Cardiac muscle cell (in vitro differentiated cells and primary cell): ENCODE measurements at regions not wholly inside any gene's neighbourhood (a gene's known extent, or its start where the extent isn't known, plus 50 kb on each side); places are given as distances from the start of the nearest gene placed in this dataset.

Experiments used
- DNase-seq, 2 donors: peaks; one replicate each; pipeline versions ENCODE4 v3.0.0 to v3.0.0-alpha.2; 2010 to 2017; ENCODE audit warnings: low read depth in 1 of 2, low spot score in 1 of 2
- H3K27ac ChIP-seq: fragments of 200-600 bp; sonication (generic); 2 replicates; pipeline ENCODE4 v1.5.1; 2016
- H3K27me3 ChIP-seq: fragments of 200-600 bp; sonication (generic); 2 replicates; pipeline ENCODE4 v1.6.0; 2016; ENCODE audit warnings: control low read depth
- H3K36me3 ChIP-seq: fragments of 200-600 bp; sonication (generic); 2 replicates; pipeline ENCODE4 v1.5.1; 2016; ENCODE audit warnings: control low read depth
- H3K4me1 ChIP-seq: fragments of 200-600 bp; sonication (generic); 2 replicates; pipeline ENCODE4 v1.8.1; 2017; ENCODE audit warnings: low read depth, mild to moderate bottlenecking, mixed run types
- H3K4me3 ChIP-seq: fragments of 200-600 bp; sonication (generic); 2 replicates; pipeline ENCODE4 v1.5.1; 2016; ENCODE audit warnings: mild to moderate bottlenecking
- H3K9me3 ChIP-seq: fragments of 200-600 bp; sonication (generic); 2 replicates; pipeline ENCODE4 v1.5.1; 2017; ENCODE audit warnings: low read depth, mild to moderate bottlenecking, control low read depth
- CTCF ChIP-seq: IDR thresholded peaks from 2 replicates; pipeline ENCODE4 v1.5.1; 2012; ENCODE audit warnings: low read depth, mild to moderate bottlenecking, low read length

DNA sequence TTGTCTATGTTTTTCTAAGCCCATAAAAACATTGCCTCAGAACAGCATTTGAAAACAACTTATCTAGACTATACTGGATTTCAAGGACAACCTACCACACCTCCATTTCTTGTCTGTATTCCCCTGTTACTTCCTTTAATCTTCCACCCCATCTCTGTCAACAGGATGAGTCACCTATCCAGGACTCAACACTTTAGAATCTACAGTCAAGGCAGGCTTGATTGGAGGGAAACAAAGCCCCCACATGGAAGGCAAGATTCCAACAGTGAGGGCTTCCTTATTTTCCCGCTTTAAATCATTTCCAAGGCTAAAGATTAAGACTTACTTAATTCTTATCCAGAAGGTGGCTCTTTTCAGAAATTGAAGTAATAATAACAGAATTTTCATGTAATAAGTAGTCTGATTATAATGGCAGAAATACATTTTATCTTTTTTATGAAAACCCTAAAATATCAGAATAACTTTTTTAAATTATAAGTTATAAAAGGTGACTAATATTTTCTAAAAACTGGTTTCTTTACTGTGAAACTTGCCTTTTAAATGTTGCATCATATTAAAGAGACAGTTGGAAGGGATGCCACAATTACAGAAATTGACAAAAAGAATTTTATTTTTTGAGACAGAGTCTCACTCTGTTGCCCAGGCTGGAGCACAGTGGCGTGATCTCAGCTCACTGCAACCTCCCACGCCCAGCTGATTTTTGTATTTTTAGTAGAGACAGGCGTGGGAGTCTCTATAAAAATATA lies 138.7 kb upstream of the CCDC150 start:
- no peaks in the 10 kb centered on the region for H3K27me3 ChIP-seq
- H3K27ac ChIP-seq = no peak overlapping the region
- no peaks in the 10 kb centered on the region for H3K36me3 ChIP-seq
- no peaks in the 10 kb centered on the region for H3K9me3 ChIP-seq
- no peak overlapping the region for H3K4me3 ChIP-seq
- peaks cover 5% of the 10 kb centered on the region for H3K4me1 ChIP-seq
- no peak for TF ChIP-seq CTCF
- DNase-seq = no peak

- no peak for DNase-seq
- Histone ChIP-seq H3K36me3 (no peaks in the 10 kb centered on the region), H3K9me3 (no peaks in the 10 kb centered on the region), H3K27me3 (no peaks in the 10 kb centered on the region), H3K27ac (no peak overlapping the region), H3K4me1 (peaks cover 5% of the 10 kb centered on the region), H3K4me3 (no peak overlapping the region)
- no peak for TF ChIP-seq CTCF
Measured at GRCh38 chr2:196501836-196502235, 137.7 kb upstream of the CCDC150 start.

DNA sequence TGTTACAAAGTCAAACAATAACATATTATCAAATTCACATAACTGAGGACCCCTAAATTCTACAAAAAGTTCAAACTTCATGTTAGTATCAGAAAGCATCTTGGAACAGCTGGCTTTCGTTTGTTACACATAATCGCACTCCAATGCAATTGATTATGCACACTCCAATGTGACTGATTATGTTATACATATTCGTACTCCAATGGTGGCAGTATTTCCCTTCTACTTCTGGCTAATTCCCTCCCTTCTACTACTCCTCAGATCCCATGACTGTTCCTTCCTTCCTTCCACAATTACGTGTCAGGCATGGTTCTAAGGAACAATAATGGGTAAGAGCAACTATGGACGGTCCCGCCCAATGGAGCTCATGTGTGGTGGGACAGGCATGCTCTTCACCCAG lies 137.1 kb upstream of the CCDC150 start:
- Histone ChIP-seq H3K27me3 (no peaks in the 10 kb centered on the region), H3K9me3 (no peaks in the 10 kb centered on the region), H3K4me1 (peaks cover 5% of the 10 kb centered on the region), H3K36me3 (no peaks in the 10 kb centered on the region), H3K27ac (no peak overlapping the region), H3K4me3 (no peak overlapping the region)
- no peak for DNase-seq
- no peak for TF ChIP-seq CTCF

DNA sequence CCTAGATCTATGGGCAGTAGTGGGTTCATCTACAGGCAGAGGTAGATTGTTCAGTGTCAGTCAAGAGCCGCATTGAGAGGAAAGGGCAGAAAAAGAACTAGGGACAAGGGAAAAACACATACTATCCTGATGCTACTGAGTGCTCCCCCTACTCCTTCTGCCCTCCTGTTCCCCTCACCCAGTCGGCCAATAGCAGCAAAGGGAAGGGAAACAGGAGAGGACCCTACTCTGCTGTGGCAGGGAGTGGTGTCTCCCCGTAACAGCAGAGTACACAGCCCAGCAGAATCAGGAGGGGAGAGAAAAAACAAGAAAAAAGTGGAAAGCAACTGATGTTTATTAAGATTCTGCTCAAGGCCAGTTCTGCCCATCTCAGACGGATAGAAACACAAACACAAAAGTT lies 136.1 kb upstream of the CCDC150 start:
- no peaks in the 10 kb centered on the region for H3K27me3 ChIP-seq
- no peak for TF ChIP-seq CTCF
- no peak for DNase-seq
- peaks cover 5% of the 10 kb centered on the region for H3K4me1 ChIP-seq
- H3K9me3 ChIP-seq = no peaks in the 10 kb centered on the region
- H3K36me3 ChIP-seq = no peaks in the 10 kb centered on the region
- no peak overlapping the region for H3K4me3 ChIP-seq
- H3K27ac ChIP-seq = no peak overlapping the region

DNA sequence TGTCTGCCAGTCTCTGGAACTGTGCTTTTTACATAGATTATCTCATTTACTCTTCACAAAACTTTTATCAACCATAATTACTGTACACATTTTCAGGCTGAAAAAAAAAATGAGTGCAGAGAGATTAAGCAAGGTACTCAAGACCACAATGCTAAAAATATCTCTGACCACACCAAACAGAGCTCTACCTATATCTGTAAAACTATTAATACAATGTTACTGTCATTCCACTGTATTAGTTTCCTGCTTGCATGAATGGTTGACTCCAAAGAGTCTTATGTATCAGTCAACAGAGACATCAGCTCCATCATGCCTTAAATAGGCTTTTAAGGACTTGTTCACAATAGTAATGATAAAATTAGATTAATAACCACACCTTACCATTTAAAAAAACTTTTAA lies 134.7 kb upstream of the CCDC150 start:
- H3K4me3 ChIP-seq = no peak overlapping the region
- no peaks in the 10 kb centered on the region for H3K27me3 ChIP-seq
- no peaks in the 10 kb centered on the region for H3K36me3 ChIP-seq
- no peak for TF ChIP-seq CTCF
- no peak overlapping the region for H3K27ac ChIP-seq
- no peaks in the 10 kb centered on the region for H3K9me3 ChIP-seq
- no peak for DNase-seq
- peaks cover 5% of the 10 kb centered on the region for H3K4me1 ChIP-seq
